Thoracic aorta (tissue), 2 donors: ENCODE measurements at regions not wholly inside any gene's neighbourhood (a gene's known extent, or its start where the extent isn't known, plus 50 kb on each side); places are given as distances from the start of the nearest gene placed in this dataset.

Experiments
- ATAC-seq: fragments of 150-250 bp; one replicate; pipeline ENCODE4 v1.8.0; 2017; ENCODE audit warnings: low read depth; ENCODE audit not compliant: insufficient number of reproducible peaks, low FRiP score
- DNase-seq: peaks from one replicate; pipeline ENCODE4 v3.0.0-alpha.2; 2020; ENCODE audit warnings: low spot score
- H3K27ac ChIP-seq, 2 donors: fragments of 200-600 bp; sonication (generic); 1 replicate in 1 of 2; 2 replicates in 1 of 2; pipeline ENCODE4 v1.5.1; 2016; ENCODE audit warnings: mild to moderate bottlenecking in 2 of 2, moderate library complexity in 2 of 2
- H3K27me3 ChIP-seq: fragments of 200-600 bp; sonication (generic); replicated peaks from 2 replicates; pipeline ENCODE4 v1.6.0; 2016; ENCODE audit warnings: mild to moderate bottlenecking; ENCODE audit not compliant: insufficient read depth
- H3K36me3 ChIP-seq: fragments of 200-600 bp; sonication (generic); one replicate; pipeline ENCODE4 v1.5.1; 2016
- H3K4me1 ChIP-seq, 2 donors: fragments of 200-600 bp; sonication (generic); 1 replicate in 1 of 2; 2 replicates in 1 of 2; pipeline versions ENCODE4 v1.5.1 to v1.6.0; 2016; ENCODE audit warnings: low read depth in 2 of 2, mild to moderate bottlenecking in 1 of 2; ENCODE audit not compliant: control insufficient read depth in 1 of 2
- H3K4me3 ChIP-seq: fragments of 200-600 bp; sonication (generic); 2 replicates; pipeline ENCODE4 v1.5.1; 2016; ENCODE audit warnings: mild to moderate bottlenecking
- H3K9me3 ChIP-seq: fragments of 200-600 bp; sonication (generic); 2 replicates; pipeline ENCODE4 v1.5.1; 2016
- TF ChIP-seq, protein P1 (sequence below): fragments of 200-600 bp; sonication (generic); IDR thresholded peaks from one replicate; pipeline ENCODE4 v1.5.1; 2019; ENCODE audit warnings: antibody characterized with exemption

DNA sequence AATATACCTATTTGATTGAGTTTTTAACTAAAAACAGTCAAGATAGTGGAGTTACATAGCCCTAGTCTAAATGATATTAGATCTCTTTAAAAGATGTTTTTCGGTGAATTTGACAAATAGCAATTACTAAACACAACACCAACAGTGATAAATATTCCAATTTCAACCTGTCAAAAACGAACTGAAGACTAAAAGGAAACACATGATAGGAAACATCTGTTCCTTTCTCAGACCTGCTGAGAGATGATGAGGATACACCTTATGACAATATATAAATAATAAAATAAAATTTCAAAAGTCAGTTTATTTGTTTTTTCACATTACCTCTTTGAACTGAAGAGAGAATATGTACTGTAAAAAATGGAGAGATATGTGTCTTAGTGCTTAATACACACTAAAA, 232.7 kb downstream of the RASSF9 start:
- ATAC-seq = no peak
- Histone ChIP-seq H3K27ac (no peak overlapping the region), H3K36me3 (no peaks in the 10 kb centered on the region), H3K4me3 (no peak overlapping the region), H3K4me1 (no peaks in the 10 kb centered on the region), H3K27me3 (no peaks in the 10 kb centered on the region), H3K9me3 (no peaks in the 10 kb centered on the region)
- no peak for DNase-seq
- TF ChIP-seq, protein P1, sequence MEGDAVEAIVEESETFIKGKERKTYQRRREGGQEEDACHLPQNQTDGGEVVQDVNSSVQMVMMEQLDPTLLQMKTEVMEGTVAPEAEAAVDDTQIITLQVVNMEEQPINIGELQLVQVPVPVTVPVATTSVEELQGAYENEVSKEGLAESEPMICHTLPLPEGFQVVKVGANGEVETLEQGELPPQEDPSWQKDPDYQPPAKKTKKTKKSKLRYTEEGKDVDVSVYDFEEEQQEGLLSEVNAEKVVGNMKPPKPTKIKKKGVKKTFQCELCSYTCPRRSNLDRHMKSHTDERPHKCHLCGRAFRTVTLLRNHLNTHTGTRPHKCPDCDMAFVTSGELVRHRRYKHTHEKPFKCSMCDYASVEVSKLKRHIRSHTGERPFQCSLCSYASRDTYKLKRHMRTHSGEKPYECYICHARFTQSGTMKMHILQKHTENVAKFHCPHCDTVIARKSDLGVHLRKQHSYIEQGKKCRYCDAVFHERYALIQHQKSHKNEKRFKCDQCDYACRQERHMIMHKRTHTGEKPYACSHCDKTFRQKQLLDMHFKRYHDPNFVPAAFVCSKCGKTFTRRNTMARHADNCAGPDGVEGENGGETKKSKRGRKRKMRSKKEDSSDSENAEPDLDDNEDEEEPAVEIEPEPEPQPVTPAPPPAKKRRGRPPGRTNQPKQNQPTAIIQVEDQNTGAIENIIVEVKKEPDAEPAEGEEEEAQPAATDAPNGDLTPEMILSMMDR = no peak

DNA sequence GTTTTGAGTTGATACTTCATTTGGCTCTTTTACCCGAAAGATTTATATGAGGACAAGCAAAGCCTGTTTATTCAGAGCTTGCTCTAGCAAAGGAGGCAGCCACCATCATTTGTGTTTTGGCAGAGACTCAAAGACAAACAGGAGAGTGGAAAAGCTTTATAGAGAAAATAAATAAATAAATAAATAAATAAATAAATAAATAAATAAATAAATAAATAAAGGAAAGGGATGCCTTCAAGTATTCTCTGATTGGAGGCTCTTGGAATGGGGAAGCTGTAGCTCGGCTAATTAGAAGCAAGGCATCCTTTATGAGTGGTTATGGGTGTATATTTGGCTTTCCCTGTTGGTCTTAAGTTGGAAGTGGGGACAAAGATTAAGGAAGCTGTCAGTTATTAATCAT, 229.8 kb downstream of the RASSF9 start:
- no peak overlapping the region for H3K27ac ChIP-seq
- no peaks in the 10 kb centered on the region for H3K36me3 ChIP-seq
- no peaks in the 10 kb centered on the region for H3K27me3 ChIP-seq
- H3K4me1 ChIP-seq = no peaks in the 10 kb centered on the region
- no peak for DNase-seq
- TF ChIP-seq, protein P1 = no peak
- H3K9me3 ChIP-seq = no peaks in the 10 kb centered on the region
- no peak for ATAC-seq
- H3K4me3 ChIP-seq = no peak overlapping the region

DNA sequence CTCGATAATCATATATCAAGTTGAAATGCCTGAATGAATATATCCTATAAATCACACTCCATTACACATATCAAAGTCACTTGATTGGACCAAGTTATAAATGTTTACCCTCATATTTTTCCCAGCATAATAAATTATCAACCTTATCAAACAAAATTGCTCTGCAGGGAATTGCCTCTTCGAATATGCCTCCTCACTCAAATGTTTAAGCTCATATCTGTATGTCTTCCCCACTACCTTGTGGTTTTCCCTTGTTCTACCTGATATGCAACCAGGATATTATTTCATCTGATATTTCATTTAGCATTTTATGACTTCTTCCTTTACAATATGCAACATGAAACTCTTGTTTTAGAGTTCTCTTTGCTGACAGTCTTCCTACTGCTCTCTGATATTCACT, 226.4 kb downstream of the RASSF9 start:
- Histone ChIP-seq H3K27ac (no peak overlapping the region), H3K36me3 (no peaks in the 10 kb centered on the region), H3K4me1 (no peaks in the 10 kb centered on the region), H3K27me3 (no peaks in the 10 kb centered on the region), H3K9me3 (no peaks in the 10 kb centered on the region), H3K4me3 (no peak overlapping the region)
- no peak for ATAC-seq
- DNase-seq = no peak
- TF ChIP-seq, protein P1 = no peak

DNA sequence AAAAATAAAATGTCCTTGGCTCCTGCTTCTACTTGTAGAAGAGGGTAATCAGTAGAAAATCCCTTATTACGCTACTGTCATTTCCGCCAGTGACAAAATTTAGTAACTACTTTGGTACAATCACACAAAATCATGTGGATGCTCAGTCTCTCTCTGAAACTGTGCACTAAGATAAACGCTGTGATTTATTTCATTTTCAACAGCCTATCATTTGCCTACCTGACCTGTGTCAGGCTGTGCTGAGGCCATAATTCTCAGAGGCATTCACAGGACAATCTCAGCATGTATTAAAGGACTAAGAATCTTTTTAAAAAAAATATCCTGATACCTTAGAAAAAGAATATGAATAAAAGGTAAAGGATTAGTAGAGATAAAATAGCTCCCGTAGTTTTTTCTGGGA, 226.0 kb downstream of the RASSF9 start:
- TF ChIP-seq, protein P1 = no peak
- H3K9me3 ChIP-seq = no peaks in the 10 kb centered on the region
- no peak for ATAC-seq
- no peaks in the 10 kb centered on the region for H3K27me3 ChIP-seq
- H3K4me3 ChIP-seq = no peak overlapping the region
- DNase-seq = no peak
- no peaks in the 10 kb centered on the region for H3K36me3 ChIP-seq
- H3K27ac ChIP-seq = no peak overlapping the region
- no peaks in the 10 kb centered on the region for H3K4me1 ChIP-seq

DNA sequence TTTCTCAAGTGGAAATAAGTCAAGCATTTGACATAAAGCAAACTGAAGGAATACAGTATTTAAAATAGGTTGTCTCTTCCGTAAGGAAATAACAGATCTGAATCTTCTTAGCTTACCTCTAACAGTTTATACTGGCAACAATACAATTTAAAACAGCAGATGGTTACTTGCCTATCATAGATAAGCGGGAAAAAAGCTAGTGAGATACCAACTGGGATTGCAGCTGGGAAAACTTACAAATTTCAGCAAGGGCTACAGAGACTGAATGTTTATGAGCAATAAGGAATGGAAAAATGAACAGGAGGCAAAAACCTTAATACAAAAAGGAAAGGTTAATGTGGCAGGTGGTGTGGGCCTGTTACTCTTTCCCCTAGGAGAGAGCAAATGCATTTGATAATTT, 220.0 kb downstream of the RASSF9 start:
- Histone ChIP-seq H3K4me1 (no peaks in the 10 kb centered on the region), H3K36me3 (no peaks in the 10 kb centered on the region), H3K27me3 (no peaks in the 10 kb centered on the region), H3K9me3 (no peaks in the 10 kb centered on the region), H3K4me3 (no peak overlapping the region), H3K27ac (no peak overlapping the region)
- no peak for ATAC-seq
- TF ChIP-seq, protein P1 = no peak
- no peak for DNase-seq
